HEK293 (cell line): ENCODE measurements at regions not wholly inside any gene's neighbourhood (a gene's known extent, or its start where the extent isn't known, plus 50 kb on each side); places are given as distances from the start of the nearest gene placed in this dataset.

Experiments
- CTCF ChIP-seq: fragments of 450-650 bp; formaldehyde crosslinking; IDR thresholded peaks from 2 replicates; pipeline ENCODE4 v1.5.1; 2016; ENCODE audit warnings: missing biosample characterization, missing genetic modification characterization
- ZBTB17 ChIP-seq: fragments of 450-650 bp; formaldehyde crosslinking; IDR thresholded peaks from 2 replicates; pipeline ENCODE4 v1.5.1; 2016; ENCODE audit warnings: missing biosample characterization, missing genetic modification characterization
- ZBTB26 ChIP-seq: fragments of 450-650 bp; formaldehyde crosslinking; optimal IDR thresholded peaks from 2 replicates; pipeline ENCODE3; 2016; ENCODE audit warnings: missing biosample characterization, mild to moderate bottlenecking, missing genetic modification characterization
- ZNF114 ChIP-seq: fragments of 450-650 bp; formaldehyde crosslinking; IDR thresholded peaks from 2 replicates; pipeline ENCODE4 v1.5.0; 2017; ENCODE audit warnings: missing biosample characterization, missing genetic modification characterization
- ZNF211 ChIP-seq: fragments of 450-650 bp; formaldehyde crosslinking; IDR thresholded peaks from 2 replicates; pipeline ENCODE4 v1.5.1; 2016; ENCODE audit warnings: low read depth, missing biosample characterization, missing genetic modification characterization
- ZNF529 ChIP-seq: fragments of 450-650 bp; formaldehyde crosslinking; IDR thresholded peaks from 2 replicates; pipeline ENCODE4 v1.5.1; 2017; ENCODE audit warnings: missing genetic modification characterization, missing biosample characterization; ENCODE audit not compliant: insufficient replicate concordance
- ZNF560 ChIP-seq: fragments of 450-650 bp; formaldehyde crosslinking; IDR thresholded peaks from 2 replicates; pipeline ENCODE4 v1.5.1; 2017; ENCODE audit warnings: missing biosample characterization, missing genetic modification characterization, borderline replicate concordance
- ZNF600 ChIP-seq: fragments of 450-650 bp; formaldehyde crosslinking; IDR thresholded peaks from 2 replicates; pipeline ENCODE4 v1.5.1; 2016; ENCODE audit warnings: missing biosample characterization, missing genetic modification characterization
- ZNF629 ChIP-seq: fragments of 450-650 bp; formaldehyde crosslinking; IDR thresholded peaks from 2 replicates; pipeline ENCODE4 v1.5.1; 2017; ENCODE audit warnings: missing biosample characterization, missing genetic modification characterization
- ZNF777 ChIP-seq: fragments of 450-650 bp; formaldehyde crosslinking; IDR thresholded peaks from 2 replicates; pipeline ENCODE4 v1.5.1; 2017; ENCODE audit warnings: missing biosample characterization, missing genetic modification characterization, borderline replicate concordance
- ZNF837 ChIP-seq: fragments of 450-650 bp; formaldehyde crosslinking; IDR thresholded peaks from 2 replicates; pipeline ENCODE4 v1.5.1; 2016; ENCODE audit warnings: missing biosample characterization, missing genetic modification characterization
- ZNF843 ChIP-seq: fragments of 450-650 bp; formaldehyde crosslinking; IDR thresholded peaks from 2 replicates; pipeline ENCODE4 v1.5.1; 2016; ENCODE audit warnings: missing biosample characterization, missing genetic modification characterization
- TF ChIP-seq, protein P1 (sequence below): fragments of 450-650 bp; IDR thresholded peaks from 2 replicates; pipeline ENCODE4 v1.5.1; 2018; ENCODE audit warnings: missing biosample characterization, missing genetic modification characterization
- TF ChIP-seq, protein P2 (sequence below): fragments of 450-650 bp; formaldehyde crosslinking; IDR thresholded peaks from 2 replicates; pipeline ENCODE4 v1.5.1; 2016; ENCODE audit warnings: missing biosample characterization, missing genetic modification characterization, low read depth

- TF ChIP-seq ZNF629 (tag by site-specific recombination) (peak; percentile 66), ZNF211 (tag by site-specific recombination) (no peak), ZBTB26 (tag by site-specific recombination) (no peak), CTCF (tag by site-specific recombination) (no peak), ZNF560 (tag by site-specific recombination) (no peak), ZNF114 (tag by site-specific recombination) (no peak), ZNF600 (tag by site-specific recombination) (peak; percentile 42; the same call in 1 of the 2 replicates), ZNF529 (tag by site-specific recombination) (no peak), ZNF777 (tag by site-specific recombination) (no peak), ZNF837 (tag by site-specific recombination) (no peak), ZBTB17 (tag by site-specific recombination) (peak; percentile 76), ZNF843 (tag by site-specific recombination) (no peak)
- TF ChIP-seq, protein P1, sequence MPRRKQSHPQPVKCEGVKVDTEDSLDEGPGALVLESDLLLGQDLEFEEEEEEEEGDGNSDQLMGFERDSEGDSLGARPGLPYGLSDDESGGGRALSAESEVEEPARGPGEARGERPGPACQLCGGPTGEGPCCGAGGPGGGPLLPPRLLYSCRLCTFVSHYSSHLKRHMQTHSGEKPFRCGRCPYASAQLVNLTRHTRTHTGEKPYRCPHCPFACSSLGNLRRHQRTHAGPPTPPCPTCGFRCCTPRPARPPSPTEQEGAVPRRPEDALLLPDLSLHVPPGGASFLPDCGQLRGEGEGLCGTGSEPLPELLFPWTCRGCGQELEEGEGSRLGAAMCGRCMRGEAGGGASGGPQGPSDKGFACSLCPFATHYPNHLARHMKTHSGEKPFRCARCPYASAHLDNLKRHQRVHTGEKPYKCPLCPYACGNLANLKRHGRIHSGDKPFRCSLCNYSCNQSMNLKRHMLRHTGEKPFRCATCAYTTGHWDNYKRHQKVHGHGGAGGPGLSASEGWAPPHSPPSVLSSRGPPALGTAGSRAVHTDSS = no peak
- TF ChIP-seq, protein P2, sequence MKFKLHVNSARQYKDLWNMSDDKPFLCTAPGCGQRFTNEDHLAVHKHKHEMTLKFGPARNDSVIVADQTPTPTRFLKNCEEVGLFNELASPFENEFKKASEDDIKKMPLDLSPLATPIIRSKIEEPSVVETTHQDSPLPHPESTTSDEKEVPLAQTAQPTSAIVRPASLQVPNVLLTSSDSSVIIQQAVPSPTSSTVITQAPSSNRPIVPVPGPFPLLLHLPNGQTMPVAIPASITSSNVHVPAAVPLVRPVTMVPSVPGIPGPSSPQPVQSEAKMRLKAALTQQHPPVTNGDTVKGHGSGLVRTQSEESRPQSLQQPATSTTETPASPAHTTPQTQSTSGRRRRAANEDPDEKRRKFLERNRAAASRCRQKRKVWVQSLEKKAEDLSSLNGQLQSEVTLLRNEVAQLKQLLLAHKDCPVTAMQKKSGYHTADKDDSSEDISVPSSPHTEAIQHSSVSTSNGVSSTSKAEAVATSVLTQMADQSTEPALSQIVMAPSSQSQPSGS = peak; percentile 37; the same call in 1 of the 2 replicates
Measured at GRCh38 chr10:3525832-3526449, 259.1 kb downstream of the KLF6 start.
